ENCODE measurements at regions not wholly inside any gene's neighbourhood (a gene's known extent, or its start where the extent isn't known, plus 50 kb on each side); places are given as distances from the start of the nearest gene placed in this dataset.

DNA sequence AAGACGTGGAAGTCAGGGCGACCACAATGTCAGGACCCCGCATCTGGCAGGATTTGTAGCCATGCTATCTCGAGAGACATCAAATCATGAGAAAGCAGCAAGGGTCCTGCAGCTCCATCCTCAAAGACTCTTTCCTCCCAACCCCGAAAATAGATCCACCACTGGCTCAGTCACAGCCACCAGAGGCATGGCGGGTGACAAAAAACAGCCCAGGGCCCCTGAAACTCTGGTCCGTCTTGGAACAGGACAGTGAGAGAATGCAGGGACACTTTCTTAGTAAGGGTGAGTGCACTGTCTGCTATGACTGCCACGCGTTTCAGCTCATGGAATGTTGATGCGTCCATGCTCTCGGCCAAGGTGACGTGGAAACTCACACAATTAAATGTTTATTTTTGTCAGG is 220.9 kb downstream of the IRX2 start:
- no peak for DNase-seq

DNA sequence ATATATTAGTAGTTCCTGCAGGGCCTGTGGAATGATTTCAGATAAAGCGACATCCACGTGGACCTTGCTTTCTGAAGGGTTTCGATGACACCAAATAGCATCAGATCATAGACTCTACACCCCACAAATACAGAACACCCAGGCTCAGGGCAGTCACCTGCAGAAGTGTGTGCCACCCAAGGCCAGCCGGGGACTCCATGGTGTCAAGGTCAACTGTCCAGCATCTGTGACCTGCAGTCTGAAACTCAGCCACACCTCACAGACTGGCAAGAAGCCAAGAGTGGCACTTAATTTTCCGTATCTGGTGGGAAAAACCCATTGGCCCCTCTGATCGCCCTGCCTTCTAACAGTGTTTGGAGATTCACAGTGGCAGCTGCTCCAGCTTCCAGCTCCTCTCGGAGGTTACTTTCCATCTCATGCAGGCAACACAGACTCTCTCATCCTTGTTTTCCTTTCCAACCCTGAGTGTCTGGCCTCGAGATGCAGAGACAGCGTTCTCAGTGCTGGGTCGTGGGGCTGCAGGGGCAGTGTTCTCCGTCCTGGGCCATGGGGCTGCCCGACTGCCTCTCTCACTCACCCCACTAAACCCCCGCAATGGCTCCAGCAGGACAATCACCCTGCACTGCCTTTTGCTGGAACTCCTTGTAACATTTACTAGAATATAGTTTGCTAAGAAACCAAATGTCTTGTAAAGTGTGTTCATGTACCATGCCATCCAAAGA is 221.9 kb downstream of the IRX2 start:
- DNase-seq = no peak

DNA sequence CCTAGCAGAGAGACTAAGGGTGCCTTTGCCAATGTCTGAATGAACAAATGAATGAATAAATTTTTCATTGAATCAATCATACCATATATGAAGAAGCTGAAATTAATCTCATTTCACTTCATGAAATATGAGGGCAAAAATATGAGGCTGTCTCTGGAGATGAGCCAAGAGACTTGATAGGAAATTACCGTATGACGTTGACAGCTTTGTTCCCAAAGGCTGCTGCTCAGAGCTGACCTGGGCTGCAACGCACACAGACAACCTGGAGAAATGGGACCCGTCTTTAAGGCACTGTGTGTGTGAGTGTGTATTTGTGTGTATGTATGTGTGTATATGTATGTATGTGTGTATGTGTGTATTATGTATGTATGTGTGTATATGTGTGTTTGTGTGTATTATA is 226.1 kb downstream of the IRX2 start:
- DNase-seq = no peak

DNA sequence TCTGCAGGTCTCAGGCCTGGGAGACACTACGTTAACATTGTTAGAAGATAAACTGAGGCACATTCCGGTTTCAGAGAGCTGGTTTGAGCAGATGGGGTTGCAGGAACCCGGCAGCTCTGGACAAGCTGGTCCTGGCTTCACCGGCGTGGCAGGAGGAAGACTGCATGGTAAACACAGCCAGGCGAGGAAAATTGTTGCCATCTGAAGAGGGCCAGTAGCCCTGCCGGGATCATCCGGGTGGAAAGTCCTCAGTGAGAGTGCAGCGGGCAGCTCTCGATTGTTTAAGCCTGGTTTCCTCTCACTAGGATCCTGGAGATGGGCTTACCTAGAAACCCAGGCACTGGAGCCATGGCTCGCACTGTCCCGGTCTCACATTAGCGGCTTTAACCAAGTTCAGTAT is 226.9 kb downstream of the IRX2 start:
- DNase-seq = no peak

DNA sequence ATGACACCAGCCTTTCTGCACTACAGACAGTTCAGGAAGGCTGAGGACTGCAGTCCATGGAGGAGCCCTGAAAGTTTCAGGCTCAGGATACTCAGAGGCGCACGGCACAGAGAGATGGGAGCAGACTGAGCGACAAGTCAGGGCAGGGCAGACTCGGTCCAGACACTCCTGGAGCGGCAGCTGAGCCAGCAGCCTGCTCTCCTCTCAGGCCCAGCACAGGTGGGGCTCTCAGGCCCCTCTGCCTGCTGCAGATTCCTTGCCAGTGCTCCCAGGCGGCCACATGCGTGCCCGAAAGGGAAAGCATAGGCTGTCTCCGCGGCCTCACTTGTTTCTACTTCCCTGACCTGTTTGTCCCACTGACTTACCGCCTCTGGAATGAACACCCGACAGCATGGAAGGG is 228.3 kb downstream of the IRX2 start:
- no peak for DNase-seq

DNA sequence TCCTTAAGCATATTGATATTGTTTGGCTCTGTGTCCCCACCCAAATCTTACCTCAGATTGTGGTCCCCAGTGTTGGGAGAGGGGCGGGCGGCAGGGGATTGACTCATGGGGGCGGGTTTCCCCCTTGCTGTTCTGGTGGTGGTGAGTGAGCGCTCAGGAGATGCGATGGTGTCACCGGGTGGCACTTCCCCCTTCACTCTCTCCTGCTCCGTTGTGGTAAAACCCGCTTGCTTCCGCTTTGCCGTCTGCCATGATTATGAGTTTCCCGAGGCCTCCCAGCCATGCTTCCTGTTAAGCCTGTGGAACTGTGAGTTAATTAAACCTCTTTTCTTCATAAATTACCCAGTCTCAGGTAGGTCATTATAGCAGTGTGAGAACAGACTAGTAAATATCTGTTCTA is 229.1 kb downstream of the IRX2 start:
- no peak for DNase-seq

DNA sequence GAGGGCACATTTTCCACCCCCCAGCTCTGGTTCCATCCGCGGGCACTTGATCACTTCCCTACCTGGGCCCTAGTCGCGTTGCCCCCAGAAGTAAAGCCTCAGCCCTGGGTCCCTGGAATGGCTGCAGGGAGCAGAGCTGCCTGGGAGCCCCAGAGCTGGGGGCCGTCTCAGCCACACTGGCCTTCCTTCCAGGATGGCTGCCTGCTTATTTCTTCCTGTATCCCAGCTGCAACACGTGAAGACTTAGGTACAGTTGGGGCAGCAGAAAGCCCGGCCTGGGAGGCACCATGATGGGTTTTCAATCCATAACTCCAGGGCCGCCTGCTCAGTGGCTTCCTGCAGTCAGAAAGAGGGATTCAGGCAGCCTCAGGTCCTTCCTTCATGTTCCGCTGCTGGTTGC is 232.3 kb downstream of the IRX2 start:
- no peak for DNase-seq

DNA sequence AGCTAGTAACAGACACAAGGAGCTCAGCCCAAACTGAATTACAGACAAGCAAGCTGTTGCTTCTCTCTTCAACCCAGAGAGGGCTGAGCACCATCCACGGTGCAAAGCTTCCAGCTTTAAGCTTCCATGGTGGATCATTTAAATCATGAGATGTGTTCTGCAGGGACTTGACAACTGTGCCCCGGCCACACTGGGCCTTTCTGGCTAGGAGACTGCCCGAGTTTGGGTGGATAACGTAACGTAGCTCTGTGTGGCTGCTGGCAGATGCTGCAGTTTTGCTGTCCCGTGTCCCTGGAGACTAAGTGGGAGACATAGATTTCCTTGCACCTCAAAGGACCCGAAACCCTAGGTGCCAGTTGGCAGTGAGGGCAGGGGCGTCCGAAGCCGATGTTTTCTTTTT is 234.0 kb downstream of the IRX2 start:
- DNase-seq = no peak

DNA sequence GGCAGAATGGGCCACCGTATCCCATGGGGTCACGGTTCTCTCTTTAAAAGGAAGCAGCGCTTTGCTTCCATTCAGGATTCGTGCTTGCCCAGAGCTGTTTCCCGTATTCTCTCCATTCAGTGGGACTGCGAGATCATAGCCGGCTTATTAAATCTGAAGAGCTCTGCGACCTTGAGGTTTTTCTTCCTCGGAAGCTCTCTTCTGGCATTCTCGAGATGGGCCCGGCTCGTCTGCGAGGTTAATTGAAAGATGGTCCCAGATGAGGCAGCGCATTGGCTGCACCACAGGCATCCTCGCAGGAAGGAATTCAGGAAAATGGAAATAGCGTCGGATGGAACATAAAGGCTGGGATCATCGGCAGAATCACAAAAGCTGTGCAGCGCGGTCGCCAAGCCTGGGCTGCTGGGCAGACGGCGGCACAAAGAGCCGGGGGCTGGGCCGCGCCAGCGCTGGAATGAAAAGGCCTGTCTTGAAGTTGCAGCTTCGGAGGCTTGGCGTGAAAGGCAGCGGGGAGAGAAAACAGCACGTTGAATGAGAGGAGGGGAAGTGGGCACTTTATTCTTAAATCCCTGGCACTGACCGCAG is 236.2 kb downstream of the IRX2 start:
- no peak for DNase-seq

DNA sequence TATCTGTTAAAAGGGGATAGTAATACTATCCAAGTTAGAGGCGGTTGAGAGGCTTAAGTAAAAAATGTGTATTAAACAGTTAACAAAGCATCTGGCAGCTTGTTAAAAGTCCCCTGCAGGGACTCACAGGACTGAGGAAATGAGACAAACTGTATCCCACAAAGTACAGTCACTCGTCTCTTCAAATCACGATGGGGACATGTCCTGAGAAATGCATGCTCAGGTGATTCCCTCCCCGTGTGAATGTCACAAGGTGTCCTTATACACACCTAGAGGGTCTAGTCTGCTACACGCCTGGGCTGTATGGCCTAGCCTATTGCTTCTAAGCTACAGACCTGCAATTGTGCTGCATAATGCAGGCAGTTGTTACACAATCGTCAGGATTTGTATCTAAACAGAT is 237.0 kb downstream of the IRX2 start:
- DNase-seq = no peak

DNA sequence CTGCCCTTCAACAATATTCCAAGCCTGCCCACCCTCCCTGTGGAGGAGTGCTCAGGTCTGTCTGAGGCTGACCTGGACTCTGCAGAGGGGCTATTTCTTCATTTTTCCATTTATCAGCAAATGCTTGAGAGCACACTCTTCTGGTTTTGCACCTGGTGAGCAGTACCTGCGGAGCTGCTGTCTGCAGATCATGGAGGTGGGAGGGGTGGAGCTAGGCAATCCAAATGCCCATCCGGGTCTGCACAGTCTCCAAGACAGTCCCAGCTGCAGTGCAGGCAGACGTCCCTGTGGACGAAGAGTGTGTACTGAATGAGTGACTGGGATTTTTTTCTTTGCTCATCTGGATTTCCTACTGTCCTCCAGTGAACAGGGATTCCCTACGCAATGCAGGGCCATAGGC is 239.8 kb downstream of the IRX2 start:
- DNase-seq = no peak

DNA sequence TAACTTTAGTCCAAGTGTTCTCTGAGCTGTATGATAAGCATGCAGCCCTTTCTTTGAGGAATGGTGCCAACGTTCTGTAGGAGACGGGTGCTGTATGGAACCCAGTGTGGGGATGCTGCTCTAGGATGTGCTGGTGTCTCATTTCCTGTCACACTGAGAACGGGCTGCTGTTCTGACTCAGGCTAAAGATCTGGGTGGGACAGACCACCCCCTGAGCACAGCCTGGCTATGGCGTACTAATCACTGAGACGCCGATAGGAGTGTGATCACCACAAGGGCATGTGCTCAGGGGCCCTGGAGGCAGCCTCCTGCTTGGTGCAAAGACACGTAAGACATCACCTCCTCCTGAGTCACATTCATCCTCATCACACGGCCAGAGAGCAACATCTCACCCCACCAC is 240.4 kb downstream of the IRX2 start:
- DNase-seq = no peak

DNA sequence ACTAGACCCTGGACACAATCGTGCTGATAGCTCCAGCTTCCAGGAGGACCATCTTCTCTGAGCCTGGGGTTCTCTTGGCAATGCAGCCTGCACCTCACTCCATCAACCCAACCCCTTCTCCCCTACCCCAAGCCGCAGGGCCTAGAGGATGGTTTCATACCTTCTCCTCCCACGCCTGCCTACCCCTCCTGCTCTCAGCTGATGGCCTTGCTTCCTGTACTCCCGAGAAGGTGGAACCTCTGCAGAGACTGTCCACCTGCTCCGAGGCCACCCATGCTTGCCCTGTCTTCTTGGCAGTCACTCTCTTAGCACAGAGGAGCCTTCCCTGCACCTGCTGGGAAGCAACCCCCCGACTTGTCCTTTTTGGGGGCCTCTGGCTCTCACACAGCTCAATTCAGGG is 241.9 kb downstream of the IRX2 start:
- DNase-seq = no peak

DNA sequence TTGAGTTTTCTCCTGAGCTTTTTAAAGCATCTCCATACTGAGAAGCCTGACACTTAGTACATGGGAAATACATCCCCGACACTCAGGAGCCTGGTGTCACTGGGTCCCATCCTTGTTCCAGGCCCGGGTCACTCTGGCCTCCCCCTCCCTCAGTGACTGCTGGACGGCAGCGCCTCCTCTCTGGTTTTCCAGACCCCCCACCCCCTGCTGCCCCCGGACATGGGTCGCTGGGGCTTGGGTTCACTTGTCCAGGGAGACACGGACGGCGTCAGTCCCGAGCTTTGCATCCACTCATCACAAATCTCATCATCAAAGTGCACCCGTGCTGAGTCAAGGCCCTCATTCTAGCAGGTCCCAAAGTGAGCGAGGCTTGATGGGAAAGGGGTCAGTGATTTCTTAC is 243.0 kb downstream of the IRX2 start:
- DNase-seq = no peak

DNA sequence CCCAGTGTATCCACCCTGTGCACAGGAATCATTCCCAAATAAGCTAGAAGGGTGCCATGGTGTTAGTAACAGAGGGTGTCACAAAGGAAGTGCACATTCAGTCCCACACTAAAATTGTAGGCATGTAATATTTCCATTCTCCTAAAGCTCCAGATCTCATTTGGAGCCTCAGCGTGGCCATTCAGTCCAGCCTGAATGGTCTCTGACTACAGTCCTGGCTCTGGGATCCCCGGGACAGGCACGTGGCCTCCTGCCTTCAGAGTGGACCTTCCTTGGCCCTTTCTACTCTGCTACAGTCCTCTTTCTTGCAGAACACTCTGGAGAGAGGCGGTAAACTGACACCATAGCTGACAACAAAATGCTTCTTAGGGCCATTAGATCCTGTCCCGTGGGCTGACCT is 243.9 kb downstream of the IRX2 start:
- no peak for DNase-seq

DNA sequence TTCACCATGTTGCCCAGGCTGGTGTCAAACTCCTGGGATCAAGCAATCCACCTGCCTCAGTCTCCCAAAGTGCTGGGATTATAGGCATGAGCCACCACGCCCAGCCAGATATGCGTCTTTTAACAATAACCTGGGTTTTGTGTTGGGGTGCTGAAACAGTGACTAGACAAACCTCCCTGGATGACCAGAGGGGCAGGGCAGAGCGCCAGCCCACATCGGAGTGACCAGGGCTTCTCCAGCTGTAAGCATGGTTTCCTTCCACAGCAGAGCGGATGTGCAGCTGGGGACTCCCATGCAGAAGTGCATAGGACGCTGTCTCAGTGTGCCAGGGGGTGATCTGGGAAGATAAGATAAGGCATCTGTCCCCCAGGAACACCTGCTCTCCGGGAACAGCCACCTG is 244.9 kb downstream of the IRX2 start:
- DNase-seq = no peak

DNA sequence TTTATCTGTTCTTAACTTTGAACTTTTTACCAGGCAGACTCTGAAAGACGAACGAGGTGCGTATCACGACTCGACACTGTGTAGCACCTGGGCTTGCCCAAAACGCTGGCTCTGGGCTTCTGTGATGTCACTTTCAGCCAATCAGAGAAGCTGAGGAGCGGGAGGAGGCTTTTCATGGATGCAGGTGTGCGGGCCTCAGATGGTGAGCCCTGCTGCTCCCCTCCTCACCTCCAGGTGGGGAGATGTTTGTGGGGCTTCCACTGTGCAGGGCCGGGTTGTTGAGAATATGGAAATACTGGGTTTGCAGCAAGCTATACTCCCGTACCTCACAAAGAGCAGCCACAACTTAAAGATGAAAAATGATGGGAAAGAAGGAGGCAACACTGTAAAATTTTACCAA is 246.3 kb downstream of the IRX2 start:
- peak; percentile 30 for DNase-seq

DNA sequence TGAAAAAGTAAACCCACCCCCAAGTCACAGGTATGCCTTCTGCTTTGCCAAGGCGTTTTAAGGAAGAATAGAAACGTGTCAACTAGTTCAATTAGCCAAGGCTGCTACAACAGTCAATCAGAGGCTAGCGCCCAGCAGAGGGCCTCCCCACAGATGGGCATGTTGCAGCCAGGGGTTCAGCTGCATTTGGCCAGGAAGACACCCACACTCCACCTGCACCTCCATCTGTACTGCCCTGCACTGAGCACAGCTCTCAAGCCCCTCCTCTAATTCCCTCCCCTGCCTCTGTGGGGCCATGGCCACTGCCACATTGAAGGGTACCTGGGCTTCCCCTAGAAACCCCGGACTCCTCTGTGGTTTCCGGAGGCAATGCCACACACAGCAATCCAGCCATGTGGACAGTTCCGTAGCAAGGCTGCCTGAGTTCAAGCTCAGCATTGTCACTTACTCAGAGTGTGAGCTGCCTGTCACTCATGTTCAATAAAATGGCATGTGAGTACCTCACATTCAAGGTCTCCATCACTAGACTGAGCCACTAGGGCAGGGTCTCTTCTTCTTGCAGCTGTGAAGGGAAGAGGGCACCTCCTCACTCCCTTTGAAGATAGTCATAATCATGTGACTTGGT is 248.4 kb downstream of the IRX2 start:
- peak; percentile 39 for DNase-seq

DNA sequence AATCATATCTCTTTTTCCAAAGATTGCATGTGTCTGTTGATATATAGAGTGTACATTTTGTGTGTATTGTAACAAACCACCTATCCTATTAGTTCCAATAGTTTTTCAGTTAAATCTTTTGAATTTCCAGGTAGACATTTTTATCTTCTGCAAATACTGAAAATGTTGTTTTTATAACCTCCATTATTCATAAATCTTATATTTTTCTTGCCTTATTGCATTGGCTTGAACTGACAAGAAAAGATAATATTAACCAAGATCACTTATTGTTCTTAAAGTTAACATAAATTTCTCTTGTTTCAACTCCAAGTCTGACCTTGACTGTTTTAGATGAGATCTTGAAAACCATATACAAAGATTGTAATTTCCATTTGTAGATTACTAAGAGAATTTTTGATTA is 251.6 kb downstream of the IRX2 start:
- DNase-seq = no peak

DNA sequence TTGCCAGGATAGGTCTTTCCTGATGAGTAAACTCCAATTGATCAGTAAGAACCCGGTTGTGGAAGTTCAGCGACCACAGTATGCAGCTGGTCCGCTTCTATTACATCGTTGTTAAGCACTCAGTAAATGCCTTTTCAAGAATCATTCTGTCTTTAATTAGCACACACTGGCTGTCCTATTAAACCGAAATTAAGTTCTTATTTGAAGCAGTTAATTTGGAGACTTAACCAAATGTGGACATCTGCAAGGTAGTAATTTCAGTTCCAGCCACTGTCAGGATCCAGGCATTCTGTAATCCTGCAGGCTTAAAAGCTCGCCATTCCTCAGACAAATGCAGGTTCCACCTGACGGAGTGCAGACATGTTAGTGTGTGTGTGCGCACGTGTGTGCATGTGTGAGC is 254.6 kb downstream of the IRX2 start:
- no peak for DNase-seq

DNA sequence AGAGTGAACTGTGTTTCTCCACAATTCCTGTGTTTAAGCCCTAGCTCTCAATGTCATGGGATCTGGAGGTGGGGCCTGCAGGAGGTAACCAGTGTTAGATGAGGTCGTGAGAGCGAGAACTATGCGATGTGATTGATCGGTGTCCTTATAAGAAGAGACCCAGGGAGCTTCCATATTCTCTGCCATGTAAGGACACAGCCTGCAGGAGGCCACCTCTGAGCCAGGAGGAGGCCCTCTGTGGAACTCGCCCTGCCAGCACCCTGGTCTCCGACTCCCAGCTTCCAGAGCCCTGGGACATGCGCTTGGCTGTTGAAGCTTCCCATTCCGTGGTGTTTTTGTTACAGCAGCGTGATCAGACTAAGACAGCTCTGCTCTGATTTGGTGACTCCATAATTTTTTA is 255.4 kb downstream of the IRX2 start:
- no peak for DNase-seq

DNA sequence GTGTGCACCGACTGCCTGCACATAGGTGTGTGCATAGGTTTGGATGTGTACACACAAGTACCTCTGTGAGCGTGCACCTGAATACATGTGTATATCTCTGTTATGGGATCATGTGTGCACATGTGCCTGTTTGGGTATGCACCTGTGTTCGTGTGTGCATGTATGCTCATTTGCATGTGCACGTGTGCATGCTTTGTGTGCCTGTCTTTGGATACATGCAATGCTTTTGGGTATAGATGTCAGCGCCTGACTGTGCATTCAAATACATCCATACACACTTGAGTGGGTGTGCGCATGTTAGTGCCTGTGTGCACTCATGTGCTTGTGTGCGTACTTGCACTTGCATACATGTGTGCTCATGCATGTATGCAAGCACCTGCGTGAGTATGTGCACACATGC is 258.1 kb downstream of the IRX2 start:
- no peak for DNase-seq

DNA sequence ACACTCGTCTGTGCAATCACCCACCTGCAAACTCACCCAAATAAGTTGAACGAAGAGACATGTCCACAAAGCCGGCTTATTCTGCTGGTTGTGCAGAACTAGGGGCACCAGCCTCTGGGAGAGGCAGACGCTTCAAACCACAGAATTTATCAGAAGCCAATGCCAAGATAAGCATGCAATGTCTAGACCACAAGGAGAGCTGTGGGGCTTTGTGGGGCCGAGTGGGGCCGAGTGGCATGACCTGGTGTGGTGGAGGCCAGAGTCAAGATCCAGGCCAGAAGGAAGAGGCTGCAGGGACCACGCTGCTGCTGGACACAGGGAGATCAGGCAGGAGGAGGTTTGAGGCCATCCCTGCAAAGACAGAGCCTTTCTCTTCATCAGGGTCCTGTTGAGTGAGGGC is 259.0 kb downstream of the IRX2 start:
- peak; percentile 21 for DNase-seq

DNA sequence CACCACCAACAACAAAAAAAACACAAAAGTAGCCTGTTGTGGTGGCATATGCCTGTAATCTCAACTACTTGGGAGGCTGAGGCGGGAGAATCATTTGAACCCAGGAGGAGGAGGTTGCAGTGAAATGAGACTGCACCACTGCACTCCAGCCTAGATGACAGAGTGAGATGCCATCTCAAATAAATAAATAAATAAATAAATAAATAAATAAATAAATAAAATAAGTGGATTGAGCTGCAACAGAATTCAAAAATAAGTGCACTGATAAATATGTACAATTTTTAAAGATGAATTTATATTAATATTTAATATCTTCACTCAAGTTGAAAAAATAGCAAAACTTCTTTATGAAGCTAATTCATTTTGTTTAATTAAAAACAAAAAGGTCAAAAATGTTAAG is 259.6 kb downstream of the IRX2 start:
- no peak for DNase-seq

DNA sequence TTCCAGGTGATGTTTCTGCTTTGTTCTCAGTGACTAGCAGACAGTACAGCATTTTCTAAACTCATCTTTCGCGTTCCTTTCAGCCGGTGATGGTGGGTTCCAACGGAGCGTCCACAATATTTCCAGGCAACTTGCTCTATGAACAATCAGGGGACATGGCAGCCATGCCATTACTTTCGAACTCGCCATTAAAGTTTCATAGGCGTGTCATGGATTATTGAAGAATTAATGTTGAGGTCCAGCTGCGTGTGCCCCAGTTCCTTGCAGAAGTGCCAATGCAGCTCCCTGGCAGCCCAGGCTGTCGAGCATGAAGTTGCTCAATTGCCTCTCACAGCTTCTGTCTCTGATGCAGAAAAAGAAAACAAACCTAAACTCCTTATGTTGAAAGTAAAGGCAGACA is 262.2 kb downstream of the IRX2 start:
- DNase-seq = no peak
